GM18861 (cell line): ENCODE measurements at regions not wholly inside any gene's neighbourhood (a gene's known extent, or its start where the extent isn't known, plus 50 kb on each side); places are given as distances from the start of the nearest gene placed in this dataset.
"Not testable (repeated sequence)": the region's sequence is repeated elsewhere in the genome, so short reads cannot be mapped to it uniquely, and the experiment has no call there.

Experiments used
- ATAC-seq: cut with Tn5 transposase; IDR thresholded peaks from one replicate; pipeline ENCODE4 v1.9.1; 2021; ENCODE audit not compliant: unreplicated experiment

DNA sequence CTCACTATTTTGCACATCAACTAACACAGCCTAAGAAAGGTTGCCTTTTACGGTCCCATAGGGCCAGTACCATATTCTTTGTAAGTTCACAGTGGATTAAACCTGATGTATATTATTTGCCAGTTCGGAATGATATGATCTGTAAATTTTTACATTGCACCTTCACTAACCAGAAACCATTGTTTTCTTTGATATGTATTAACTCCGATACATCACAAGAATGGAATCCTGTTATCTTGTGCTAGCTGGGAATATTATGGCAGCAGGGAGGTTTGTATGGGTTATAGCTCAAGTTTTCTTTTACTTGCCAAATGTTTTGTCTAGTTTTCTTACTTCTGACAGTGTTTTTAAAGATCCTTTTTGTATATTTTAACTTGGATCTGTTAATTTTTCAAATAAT, 51.4 kb upstream of the S1PR1 start:
- ATAC-seq, result no peak

- no peak for ATAC-seq
Measured at GRCh38 chr1:101183388-101183699, 53.5 kb upstream of the S1PR1 start.

GRCh38 chr1:101182627-101183387, 54.0 kb upstream of the S1PR1 start:
- ATAC-seq, result no peak

DNA sequence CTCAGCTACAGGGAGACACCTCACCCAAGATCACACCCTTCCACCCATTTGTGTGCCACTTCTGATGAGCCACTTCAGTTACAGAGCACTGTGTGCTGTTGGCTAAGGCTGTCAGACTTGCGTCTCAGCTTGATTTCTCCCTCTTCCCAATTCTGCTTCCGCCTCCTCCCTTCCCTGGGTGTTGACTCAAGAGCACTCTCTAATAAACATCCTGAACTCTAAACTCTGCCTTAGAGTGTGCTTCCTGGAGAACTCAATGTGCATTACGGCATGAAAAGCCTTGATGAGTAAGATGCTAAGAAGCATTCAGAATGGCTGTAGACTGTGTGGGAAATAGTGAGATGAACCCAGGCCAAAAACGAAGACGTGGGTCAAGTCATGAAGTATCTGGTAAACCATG, 54.9 kb upstream of the S1PR1 start:
- no peak for ATAC-seq

- ATAC-seq, result peak; percentile 91
Measured at GRCh38 chr1:101178688-101179491, 57.9 kb upstream of the S1PR1 start.

DNA sequence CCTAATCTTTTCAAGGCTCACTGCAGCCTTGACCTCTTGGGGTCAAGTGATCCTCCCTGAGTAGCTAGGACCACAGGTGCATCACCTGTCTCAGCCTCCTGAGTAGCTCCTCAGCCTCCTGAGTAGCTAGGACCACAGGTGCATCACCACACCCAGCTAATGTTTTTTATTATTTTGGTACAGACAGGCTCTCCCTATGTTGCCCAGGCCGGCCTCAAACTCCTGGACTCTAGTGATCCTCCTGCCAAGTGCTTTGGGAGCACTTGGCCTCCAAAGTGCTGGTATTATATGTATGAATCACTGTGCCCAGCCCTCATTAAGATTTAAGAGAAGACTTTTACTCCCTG, 58.5 kb upstream of the S1PR1 start:
- ATAC-seq, result no peak

DNA sequence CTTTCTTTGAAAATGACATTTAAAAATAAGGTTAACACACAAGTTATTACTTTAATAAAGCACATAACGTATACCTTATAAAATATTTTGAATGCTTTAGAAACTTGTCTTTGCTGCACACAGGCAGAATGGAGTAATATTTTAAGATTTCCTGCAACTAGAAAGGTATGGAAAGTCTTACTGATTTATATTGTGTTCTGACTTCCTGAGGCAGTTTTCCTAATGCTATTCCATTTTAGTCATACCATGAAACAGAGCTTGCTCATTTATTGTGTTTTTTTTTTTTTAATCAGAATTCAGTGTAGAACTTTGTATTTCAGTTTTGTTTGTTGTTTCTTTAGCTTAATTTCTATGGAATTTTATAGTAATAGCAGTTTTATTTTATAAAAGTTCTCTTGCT, 60.9 kb upstream of the S1PR1 start:
- no peak for ATAC-seq

GRCh38 chr1:101175466-101175865, 61.4 kb upstream of the S1PR1 start:
- no peak for ATAC-seq

DNA sequence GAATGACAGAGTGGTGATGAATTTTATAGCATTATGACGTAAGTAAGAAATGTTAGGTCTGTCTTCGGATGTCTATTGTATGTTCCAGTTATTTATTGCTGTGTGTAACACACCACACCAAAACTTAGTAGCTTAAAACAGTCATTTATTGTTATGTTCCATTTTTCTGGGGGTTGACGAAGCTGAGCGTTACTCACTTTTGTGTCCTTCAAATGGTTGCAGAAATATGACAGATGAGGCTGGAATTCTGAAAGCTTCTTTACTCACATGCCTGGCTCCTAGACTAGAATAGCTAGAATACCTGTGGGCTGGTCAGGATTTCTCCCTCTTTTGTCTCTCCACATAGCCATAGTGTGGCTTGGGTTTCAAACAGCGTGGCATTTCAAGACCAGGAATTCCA, 62.1 kb upstream of the S1PR1 start:
- no peak for ATAC-seq

- ATAC-seq, result not testable (repeated sequence)
Measured at GRCh38 chr1:101174298-101174697, 62.5 kb upstream of the S1PR1 start.

DNA sequence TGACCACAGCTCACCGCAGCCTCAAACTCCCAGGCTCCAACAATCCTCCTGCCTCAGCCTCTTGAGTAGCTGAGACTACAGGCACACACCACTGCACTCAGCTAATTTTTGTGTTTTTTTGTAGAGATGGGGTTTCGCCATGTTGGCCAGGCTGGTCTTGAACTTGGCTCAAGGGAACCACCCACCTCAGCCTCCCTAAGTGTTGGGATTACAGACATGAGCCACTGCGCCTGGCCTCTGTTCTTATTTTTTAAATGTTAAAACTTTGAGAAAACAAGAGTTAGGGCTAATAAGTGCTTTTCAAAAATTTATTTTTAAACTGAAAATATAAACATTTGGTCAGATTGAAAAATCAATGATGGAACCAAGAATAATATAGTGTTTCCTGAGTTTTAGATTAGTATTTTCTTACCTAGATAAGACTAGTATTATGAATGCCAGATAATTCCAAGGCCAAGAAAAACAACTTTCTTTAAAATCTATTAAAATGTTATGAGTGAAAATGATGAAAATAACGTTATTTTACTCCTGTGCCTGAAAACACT, 66.2 kb upstream of the S1PR1 start:
- ATAC-seq, result no peak

- ATAC-seq, result peak; percentile 94
Measured at GRCh38 chr1:101167891-101168290, 68.9 kb upstream of the S1PR1 start.

DNA sequence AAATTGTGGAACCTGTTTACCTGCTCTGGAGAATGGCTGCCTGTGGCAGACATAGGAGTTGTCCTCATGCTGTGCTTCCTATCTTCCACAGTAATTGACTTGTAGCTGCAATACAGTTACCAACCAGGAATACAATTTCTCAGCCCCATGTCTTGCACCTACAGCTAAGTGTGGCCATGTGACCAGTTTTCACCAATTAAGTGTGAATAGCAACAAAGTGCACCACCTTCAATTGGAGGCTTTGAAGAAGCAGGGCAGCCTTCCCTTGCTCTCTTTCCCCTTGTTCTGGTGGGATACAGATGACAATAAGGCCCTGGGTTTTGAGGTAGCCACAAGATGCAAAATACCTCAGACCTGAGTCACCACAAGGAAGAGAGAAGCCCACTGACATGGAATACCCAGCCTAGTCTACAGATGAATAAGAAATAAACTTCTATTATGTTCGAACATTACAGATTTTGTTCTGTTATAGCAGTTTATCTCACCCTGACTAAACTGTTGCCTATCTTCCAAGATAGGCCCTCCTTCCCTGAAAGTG, 70.2 kb upstream of the S1PR1 start:
- no peak for ATAC-seq

GRCh38 chr1:101165954-101166353, 70.9 kb upstream of the S1PR1 start:
- ATAC-seq, result no peak

- ATAC-seq, result no peak
Measured at GRCh38 chr1:101165532-101165931, 71.3 kb upstream of the S1PR1 start.

DNA sequence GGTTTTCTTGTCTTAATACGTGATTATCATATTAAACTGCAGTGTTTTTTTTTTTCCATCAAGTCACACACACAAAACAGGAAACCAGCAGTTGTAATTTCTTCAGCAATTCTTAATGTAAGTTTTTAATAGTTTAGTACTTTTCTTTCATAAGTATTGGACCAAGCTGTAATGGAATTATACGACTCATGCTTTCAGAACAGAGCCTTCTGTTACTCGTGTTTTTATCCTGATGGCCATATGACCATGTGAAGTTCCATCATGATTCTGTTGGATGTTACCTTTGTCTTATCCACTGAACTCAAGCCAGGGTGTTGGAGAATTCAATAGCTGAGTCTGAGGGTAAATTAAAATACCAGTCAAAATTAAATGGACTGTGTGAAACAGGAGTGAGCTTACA, 72.0 kb upstream of the S1PR1 start:
- ATAC-seq, result no peak

GRCh38 chr1:101162736-101163735, 73.8 kb upstream of the S1PR1 start:
- no peak for ATAC-seq

GRCh38 chr1:101162300-101162699, 74.5 kb upstream of the S1PR1 start:
- no peak for ATAC-seq

- ATAC-seq, result no peak
Measured at GRCh38 chr1:101161619-101162018, 75.2 kb upstream of the S1PR1 start.

GRCh38 chr1:101158424-101158823, 78.4 kb upstream of the S1PR1 start:
- peak; percentile 74 for ATAC-seq

- ATAC-seq, result no peak
Measured at GRCh38 chr1:101154547-101154946, 82.3 kb upstream of the S1PR1 start.
